GM12892 (cell line): ENCODE measurements at regions not wholly inside any gene's neighbourhood (a gene's known extent, or its start where the extent isn't known, plus 50 kb on each side); places are given as distances from the start of the nearest gene placed in this dataset.

Source experiments
- POLR2A ChIP-seq: IDR thresholded peaks from 2 replicates; pipeline ENCODE4 v1.6.1; 2011; ENCODE audit warnings: low read depth, low read length, control low read depth
- POLR2AphosphoS5 ChIP-seq: IDR thresholded peaks from 2 replicates; pipeline ENCODE4 v1.6.1; 2011; ENCODE audit warnings: low read depth, low read length, control low read depth

- no peak for TF ChIP-seq POLR2A
- TF ChIP-seq POLR2AphosphoS5, result no peak
Measured at GRCh38 chr5:121516997-121517396, 334.7 kb upstream of the FTMT start.
